Smooth muscle cell (in vitro differentiated cells): ENCODE measurements at regions not wholly inside any gene's neighbourhood (a gene's known extent, or its start where the extent isn't known, plus 50 kb on each side); places are given as distances from the start of the nearest gene placed in this dataset.

Experiments used
- DNase-seq: peaks from one replicate; lab custom pipeline; 2025; ENCODE audit not compliant: unreplicated experiment; lab: John Stamatoyannopoulos, UW
- H2AFZ ChIP-seq: fragments of 200-600 bp; sonication (generic); 2 replicates; pipeline ENCODE4 v1.6.0; 2016; ENCODE audit warnings: antibody characterized with exemption, low read depth, mild to moderate bottlenecking
- H3F3A ChIP-seq: fragments of 200-600 bp; sonication (generic); 2 replicates; pipeline ENCODE4 v1.6.0; 2017; ENCODE audit warnings: antibody characterized with exemption, low read depth
- H3K27ac ChIP-seq: fragments of 200-600 bp; sonication (generic); 2 replicates; pipeline ENCODE4 v1.5.1; 2016; ENCODE audit warnings: low read depth, mild to moderate bottlenecking
- H3K27me3 ChIP-seq: fragments of 200-600 bp; sonication (generic); 2 replicates; pipeline ENCODE4 v1.6.1; 2016; ENCODE audit warnings: low read depth, mild to moderate bottlenecking
- H3K36me3 ChIP-seq: fragments of 200-600 bp; sonication (generic); 2 replicates; pipeline ENCODE4 v1.5.1; 2016; ENCODE audit warnings: low read depth
- H3K4me1 ChIP-seq: fragments of 200-600 bp; sonication (generic); 2 replicates; pipeline ENCODE4 v1.5.1; 2016; ENCODE audit warnings: low read depth
- H3K4me2 ChIP-seq: fragments of 200-600 bp; sonication (generic); 2 replicates; pipeline ENCODE4 v1.6.0; 2016; ENCODE audit warnings: mild to moderate bottlenecking
- H3K4me3 ChIP-seq: fragments of 200-600 bp; sonication (generic); 2 replicates; pipeline ENCODE4 v1.5.1; 2016; ENCODE audit warnings: mild to moderate bottlenecking
- H3K79me2 ChIP-seq: fragments of 200-600 bp; sonication (generic); 2 replicates; pipeline ENCODE4 v1.6.0; 2016; ENCODE audit warnings: low read depth, mild to moderate bottlenecking
- H3K9ac ChIP-seq: fragments of 200-600 bp; sonication (generic); 2 replicates; pipeline ENCODE4 v1.6.0; 2016; ENCODE audit warnings: low read depth
- H3K9me3 ChIP-seq: fragments of 200-600 bp; sonication (generic); replicated peaks from 2 replicates; pipeline ENCODE4 v1.5.1; 2016; ENCODE audit warnings: low read depth
- H4K20me1 ChIP-seq: fragments of 200-600 bp; sonication (generic); 2 replicates; pipeline ENCODE4 v1.6.0; 2016; ENCODE audit warnings: low read depth
- WGBS: methylation state at CpG from one replicate; pipeline ENCODE4 v1.1.7; 2016; ENCODE audit warnings: low lambda C conversion rate; 5-methylcytosine and 5-hydroxymethylcytosine counted together
- TF ChIP-seq, protein P1 (sequence below): fragments of 200-600 bp; sonication (generic); IDR thresholded peaks from 2 replicates; pipeline ENCODE4 v1.5.1; 2017; ENCODE audit warnings: borderline replicate concordance, mild to moderate bottlenecking, antibody characterized with exemption; ENCODE audit not compliant: insufficient read depth, poor library complexity, severe bottlenecking

DNA sequence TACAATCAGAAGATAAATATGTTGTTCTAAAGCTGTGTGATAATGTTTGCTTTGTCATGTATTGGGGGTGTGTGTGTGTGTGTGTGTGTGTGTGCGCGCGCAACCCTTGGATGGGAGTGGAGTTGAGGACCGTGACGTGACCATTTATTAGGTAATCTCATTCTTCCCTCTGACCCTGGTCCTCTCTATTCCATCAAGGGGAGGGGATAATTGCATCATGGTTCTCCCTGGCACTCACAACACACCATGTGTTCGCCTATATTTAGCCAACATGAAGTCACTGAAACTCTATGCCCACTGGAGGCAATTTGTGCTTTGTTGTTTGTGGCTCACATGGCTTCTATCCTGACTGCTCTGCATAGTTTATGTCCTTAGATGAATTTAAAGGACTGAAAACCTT lies 79.8 kb upstream of the LRPPRC start:
- no peaks in the 10 kb centered on the region for H3K4me1 ChIP-seq
- no peaks in the 10 kb centered on the region for H3K9me3 ChIP-seq
- H3K9ac ChIP-seq, result no peak overlapping the region
- no peaks in the 10 kb centered on the region for H3K36me3 ChIP-seq
- no peak for DNase-seq
- no peak overlapping the region for H3K4me2 ChIP-seq
- H3K79me2 ChIP-seq, result no peaks in the 10 kb centered on the region
- no peaks in the 10 kb centered on the region for H3K27me3 ChIP-seq
- H3K4me3 ChIP-seq, result no peak overlapping the region
- no peaks in the 10 kb centered on the region for H3F3A ChIP-seq
- no peak overlapping the region for H2AFZ ChIP-seq
- H4K20me1 ChIP-seq, result no peaks in the 10 kb centered on the region
- H3K27ac ChIP-seq, result no peak overlapping the region
- 83% methylated on average over 6 of the region's 6 CpGs for WGBS
- TF ChIP-seq, protein P1, sequence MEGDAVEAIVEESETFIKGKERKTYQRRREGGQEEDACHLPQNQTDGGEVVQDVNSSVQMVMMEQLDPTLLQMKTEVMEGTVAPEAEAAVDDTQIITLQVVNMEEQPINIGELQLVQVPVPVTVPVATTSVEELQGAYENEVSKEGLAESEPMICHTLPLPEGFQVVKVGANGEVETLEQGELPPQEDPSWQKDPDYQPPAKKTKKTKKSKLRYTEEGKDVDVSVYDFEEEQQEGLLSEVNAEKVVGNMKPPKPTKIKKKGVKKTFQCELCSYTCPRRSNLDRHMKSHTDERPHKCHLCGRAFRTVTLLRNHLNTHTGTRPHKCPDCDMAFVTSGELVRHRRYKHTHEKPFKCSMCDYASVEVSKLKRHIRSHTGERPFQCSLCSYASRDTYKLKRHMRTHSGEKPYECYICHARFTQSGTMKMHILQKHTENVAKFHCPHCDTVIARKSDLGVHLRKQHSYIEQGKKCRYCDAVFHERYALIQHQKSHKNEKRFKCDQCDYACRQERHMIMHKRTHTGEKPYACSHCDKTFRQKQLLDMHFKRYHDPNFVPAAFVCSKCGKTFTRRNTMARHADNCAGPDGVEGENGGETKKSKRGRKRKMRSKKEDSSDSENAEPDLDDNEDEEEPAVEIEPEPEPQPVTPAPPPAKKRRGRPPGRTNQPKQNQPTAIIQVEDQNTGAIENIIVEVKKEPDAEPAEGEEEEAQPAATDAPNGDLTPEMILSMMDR, result no peak

DNA sequence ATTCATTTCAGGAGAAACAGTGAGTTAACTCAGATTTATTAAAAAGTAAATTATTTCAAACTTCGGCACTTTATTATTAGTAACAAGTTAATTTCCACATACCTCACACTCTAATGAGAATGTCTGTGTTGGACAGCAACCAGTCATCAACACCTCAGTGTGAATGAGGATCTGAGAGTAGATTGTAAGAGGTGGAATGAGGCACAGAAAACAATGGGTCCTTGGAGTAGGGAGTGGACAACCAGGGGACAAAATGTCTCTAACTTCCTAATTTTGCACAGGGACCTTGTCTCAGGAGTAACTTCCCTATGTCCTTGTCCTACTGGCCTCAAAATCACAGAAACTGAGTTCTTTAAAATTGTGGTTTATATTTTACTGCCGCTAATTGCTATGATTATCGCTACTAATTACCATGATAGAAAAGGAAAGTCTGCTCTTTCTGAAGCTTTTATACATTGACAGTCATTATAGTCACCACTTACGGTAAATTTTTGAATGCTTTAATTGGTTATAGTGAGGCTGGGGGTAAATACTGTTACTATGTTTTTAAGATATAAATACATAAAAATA lies 82.2 kb upstream of the LRPPRC start:
- H3K4me2 ChIP-seq, result no peak overlapping the region
- H3K27ac ChIP-seq, result no peak overlapping the region
- no peaks in the 10 kb centered on the region for H3K4me1 ChIP-seq
- TF ChIP-seq, protein P1, result no peak
- H3K9ac ChIP-seq, result no peak overlapping the region
- no peak overlapping the region for H2AFZ ChIP-seq
- 73% methylated on average over 4 of the region's 4 CpGs for WGBS
- no peaks in the 10 kb centered on the region for H3K36me3 ChIP-seq
- H3K4me3 ChIP-seq, result no peak overlapping the region
- no peaks in the 10 kb centered on the region for H3K9me3 ChIP-seq
- no peak for DNase-seq
- no peaks in the 10 kb centered on the region for H3F3A ChIP-seq
- no peaks in the 10 kb centered on the region for H3K27me3 ChIP-seq
- no peaks in the 10 kb centered on the region for H3K79me2 ChIP-seq
- H4K20me1 ChIP-seq, result no peaks in the 10 kb centered on the region

DNA sequence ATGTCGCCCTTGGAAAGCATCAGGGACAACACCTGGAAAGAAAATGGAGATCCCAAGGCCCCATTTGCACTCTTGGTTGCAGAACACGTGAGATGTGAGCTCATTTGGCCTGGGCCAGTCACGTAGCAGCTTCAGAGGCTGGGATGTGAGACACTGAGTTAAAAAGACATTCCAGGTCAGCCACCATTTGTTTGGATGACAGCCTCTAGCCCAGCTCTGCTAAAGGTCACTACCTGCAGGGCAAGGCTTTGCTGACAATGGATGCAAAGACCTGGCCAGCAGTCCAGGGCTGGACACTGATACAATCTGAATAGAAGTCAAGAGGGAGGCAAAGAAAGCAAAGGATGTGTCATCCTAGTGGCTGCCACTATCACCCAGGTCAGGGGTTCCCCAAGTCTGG lies 83.9 kb upstream of the LRPPRC start:
- Histone ChIP-seq H3K9me3 (no peaks in the 10 kb centered on the region), H2AFZ (no peak overlapping the region), H3K4me1 (no peaks in the 10 kb centered on the region), H3K79me2 (no peaks in the 10 kb centered on the region), H3K4me3 (no peak overlapping the region), H3K36me3 (no peaks in the 10 kb centered on the region), H4K20me1 (no peaks in the 10 kb centered on the region), H3K27ac (no peak overlapping the region), H3K27me3 (no peaks in the 10 kb centered on the region), H3K4me2 (no peak overlapping the region), H3F3A (no peaks in the 10 kb centered on the region), H3K9ac (no peak overlapping the region)
- no peak for DNase-seq
- WGBS, result 59% methylated on average over 3 of the region's 3 CpGs
- TF ChIP-seq, protein P1, result no peak

DNA sequence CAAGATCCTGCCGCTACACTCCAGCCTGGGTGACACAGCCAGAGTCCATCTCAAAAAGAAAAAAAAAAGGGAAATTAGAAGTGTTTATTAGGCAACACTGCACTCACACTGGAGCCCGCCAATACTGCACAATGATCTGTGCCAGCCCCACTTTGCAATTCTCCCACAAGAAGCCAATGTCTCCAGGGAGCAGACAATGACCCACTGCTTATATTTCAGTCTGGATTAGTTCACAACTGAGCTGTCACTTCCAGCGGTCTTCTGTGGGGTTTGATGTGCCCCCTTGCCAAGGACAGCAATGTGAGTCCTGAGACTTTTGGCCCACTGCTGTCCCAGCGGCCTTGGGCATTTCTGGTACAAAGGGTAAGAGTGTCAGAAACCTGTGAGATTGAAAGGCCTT lies 85.6 kb upstream of the PPM1B start:
- Histone ChIP-seq H3F3A (no peaks in the 10 kb centered on the region), H3K27ac (no peak overlapping the region), H3K4me2 (no peak overlapping the region), H3K27me3 (no peaks in the 10 kb centered on the region), H3K9me3 (no peaks in the 10 kb centered on the region), H3K9ac (no peak overlapping the region), H3K4me1 (no peaks in the 10 kb centered on the region), H4K20me1 (no peaks in the 10 kb centered on the region), H3K4me3 (no peak overlapping the region), H3K36me3 (no peaks in the 10 kb centered on the region), H2AFZ (no peak overlapping the region), H3K79me2 (no peaks in the 10 kb centered on the region)
- WGBS, result 92% methylated on average over 4 of the region's 4 CpGs
- no peak for DNase-seq
- TF ChIP-seq, protein P1, result no peak
